Common myeloid progenitor, CD34-positive (primary cell): ENCODE measurements at regions not wholly inside any gene's neighbourhood (a gene's known extent, or its start where the extent isn't known, plus 50 kb on each side); places are given as distances from the start of the nearest gene placed in this dataset.

Experiments
- CTCF ChIA-PET: fragments of 350-600 bp; sonication (Branson Sonifier 250); formaldehyde crosslinking; loops from one replicate; lab custom pipeline; 2021; ENCODE audit warnings: antibody characterized with exemption; lab: Charles Lee
- POLR2A ChIA-PET: fragments of 350-600 bp; sonication (Branson Sonifier 250); formaldehyde crosslinking; loops from one replicate; lab custom pipeline; 2021; ENCODE audit warnings: antibody characterized with exemption; lab: Charles Lee
- DNase-seq, 3 donors: peaks; one replicate each; pipeline versions ENCODE4 v3.0.0 to v3.0.0-alpha.2; 2013
- H3K27ac ChIP-seq, 2 experiments: 1 replicate in 1 of 2; 2 replicates in 1 of 2; pipeline ENCODE4 v1.7.0; 2013; ENCODE audit warnings: inconsistent platforms in 2 of 2, low read length in 2 of 2, mild to moderate bottlenecking in 2 of 2, low read depth in 1 of 2, moderate library complexity in 1 of 2; ENCODE audit not compliant: severe bottlenecking in 2 of 2, insufficient read depth in 1 of 2, poor library complexity in 1 of 2
- H3K27me3 ChIP-seq, 5 experiments: replicated peaks in 2 of 5; 1 replicate in 3 of 5; 2 replicates in 2 of 5; pipeline versions ENCODE4 v1.6.1 to v1.7.0; 2013; ENCODE audit warnings: low read length in 4 of 5, mild to moderate bottlenecking in 2 of 5, moderate library complexity in 2 of 5, inconsistent platforms in 1 of 5; ENCODE audit not compliant: insufficient read depth in 5 of 5, control insufficient read depth in 4 of 5
- H3K36me3 ChIP-seq, 4 experiments: 1 replicate in 2 of 4; 2 replicates in 2 of 4; pipeline versions ENCODE4 v1.6.1 to v1.7.0; 2013; ENCODE audit warnings: low read length in 3 of 4, control low read depth in 1 of 4, mild to moderate bottlenecking in 1 of 4; ENCODE audit not compliant: control insufficient read depth in 4 of 4, insufficient read depth in 4 of 4
- H3K4me1 ChIP-seq, 4 experiments: 1 replicate in 3 of 4; 2 replicates in 1 of 4; pipeline versions ENCODE4 v1.6.1 to v1.7.1; 2013; ENCODE audit warnings: low read length in 3 of 4, mild to moderate bottlenecking in 3 of 4, control low read depth in 1 of 4, inconsistent platforms in 1 of 4, moderate library complexity in 1 of 4; ENCODE audit not compliant: control insufficient read depth in 4 of 4, insufficient read depth in 4 of 4; ENCODE audit errors: control extremely low read depth in 1 of 4
- H3K4me3 ChIP-seq, 7 experiments: 1 replicate in 4 of 7; 2 replicates in 3 of 7; pipeline versions ENCODE4 v1.5.1 to v1.7.0; 2013; ENCODE audit warnings: mild to moderate bottlenecking in 7 of 7, low read length in 6 of 7, moderate library complexity in 6 of 7, inconsistent platforms in 2 of 7, low read depth in 2 of 7, control low read depth in 1 of 7; ENCODE audit not compliant: insufficient read depth in 4 of 7, control insufficient read depth in 1 of 7; ENCODE audit errors: extremely low read depth in 1 of 7
- H3K9me3 ChIP-seq, 5 experiments: 1 replicate in 4 of 5; 2 replicates in 1 of 5; pipeline versions ENCODE4 v1.6.1 to v1.7.1; 2013; ENCODE audit warnings: low read length in 4 of 5, mild to moderate bottlenecking in 2 of 5, inconsistent platforms in 1 of 5, low read depth in 1 of 5, moderate library complexity in 1 of 5; ENCODE audit not compliant: control insufficient read depth in 4 of 5, insufficient read depth in 2 of 5; ENCODE audit errors: control extremely low read depth in 1 of 5
- WGBS: methylation state at CpG from one replicate; pipeline ENCODE4 v1.1.5; 2013; ENCODE audit not compliant: insufficient coverage; 5-methylcytosine and 5-hydroxymethylcytosine counted together

DNA sequence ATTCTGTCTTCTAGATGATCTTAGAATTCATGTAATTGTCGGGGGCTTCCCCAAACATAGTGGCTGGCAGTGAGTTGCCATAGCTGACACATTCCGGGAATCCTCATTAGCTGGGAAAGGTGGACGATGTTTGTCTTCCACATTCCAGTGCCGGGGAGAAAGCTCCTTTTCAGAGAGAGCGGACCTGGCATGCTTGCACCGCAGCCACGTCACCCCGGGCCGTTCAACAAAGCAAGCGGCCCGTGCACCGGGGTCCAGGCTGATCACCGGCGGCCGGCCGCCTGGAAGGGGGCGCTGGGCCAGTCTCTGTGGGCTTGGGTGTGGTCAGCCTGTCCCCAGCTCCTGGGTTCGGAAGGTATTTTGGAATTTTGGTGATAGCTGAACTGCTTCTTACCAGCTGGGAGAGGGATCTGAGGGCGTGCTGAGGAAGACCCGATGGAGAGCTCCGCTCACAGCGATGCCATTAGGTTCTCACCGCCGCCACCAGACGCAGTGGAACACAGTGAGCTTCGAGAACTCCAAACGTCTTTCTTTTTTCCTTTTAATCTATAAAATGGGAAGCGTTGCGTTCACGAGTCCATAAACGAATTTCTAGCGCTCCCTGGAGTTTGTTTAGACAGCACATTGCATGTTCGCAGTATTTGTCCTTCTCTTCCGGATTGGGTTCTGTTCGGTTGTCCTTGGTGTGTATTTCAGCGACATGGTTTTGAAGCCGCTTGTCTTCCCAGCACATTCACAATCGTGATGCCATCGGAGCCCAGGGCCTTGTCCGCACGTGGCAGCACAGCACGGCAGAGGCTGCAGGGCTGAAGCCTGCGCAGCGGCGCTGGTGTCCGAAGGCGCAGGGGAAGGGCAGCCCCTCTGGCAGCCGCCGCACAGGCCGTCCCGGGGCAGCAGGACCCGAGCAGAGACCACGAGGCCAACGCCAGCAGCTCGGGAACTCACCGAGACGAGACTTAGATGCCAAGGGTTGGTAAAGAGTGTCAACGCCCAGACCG, 557.6 kb downstream of the QKI start:
- Histone ChIP-seq H3K4me3 (no peak overlapping the region), H3K4me1 (no peaks in the 10 kb centered on the region), H3K36me3 (no peaks in the 10 kb centered on the region), H3K27ac (no peak overlapping the region), H3K27me3 (no peaks in the 10 kb centered on the region), H3K9me3 (no peaks in the 10 kb centered on the region)
- no peak for DNase-seq
- CTCF ChIA-PET, result no interaction called here
- POLR2A ChIA-PET, result no interaction called here
- WGBS, result 95% methylated on average over 47 of the region's 59 CpGs

DNA sequence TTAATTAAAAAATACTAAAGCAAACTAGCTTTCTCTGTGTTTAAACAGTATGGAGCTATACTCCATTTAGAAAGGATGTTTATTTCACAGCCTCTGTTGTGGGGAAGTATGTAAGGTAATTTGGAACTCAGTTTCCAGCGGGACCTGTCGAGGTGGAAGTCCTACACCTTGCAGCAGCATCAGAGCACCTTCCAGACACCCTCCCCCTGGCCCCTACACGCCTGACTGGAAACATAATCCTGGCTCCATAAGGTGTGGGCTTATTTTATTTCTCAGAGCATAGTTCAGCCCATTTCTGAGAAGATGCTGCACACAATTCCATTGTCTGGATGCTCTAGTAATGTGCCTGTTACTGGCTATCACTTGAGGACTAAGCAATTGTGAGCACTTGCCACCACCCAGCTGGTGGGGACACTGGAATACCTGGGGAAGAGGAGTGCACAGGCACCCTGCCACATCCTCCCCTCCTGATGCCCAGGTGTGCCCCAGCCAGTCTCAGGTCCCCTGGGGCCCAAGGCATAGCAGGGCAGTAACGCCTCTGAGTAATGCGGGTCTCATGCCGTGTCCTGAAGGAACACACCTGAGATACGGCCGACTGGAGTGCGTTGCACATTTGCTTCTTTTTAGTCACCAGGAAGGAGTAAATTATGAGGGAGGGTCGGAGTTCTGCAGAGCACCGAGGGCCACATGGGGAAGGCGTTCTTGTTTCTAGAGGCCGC, 556.5 kb downstream of the QKI start:
- H3K9me3 ChIP-seq, result no peaks in the 10 kb centered on the region
- WGBS, result 99% methylated on average over 10 of the region's 13 CpGs
- H3K27ac ChIP-seq, result no peak overlapping the region
- no peak for DNase-seq
- POLR2A ChIA-PET, result no interaction called here
- no peak overlapping the region for H3K4me3 ChIP-seq
- H3K4me1 ChIP-seq, result peaks cover 0 to 6% (median 4%) of the 10 kb centered on the region in 4 experiments
- no peaks in the 10 kb centered on the region for H3K36me3 ChIP-seq
- CTCF ChIA-PET, result interaction anchor here (0.8 kb wide), 1 partner anchor 13 kb away, joined by 3 read pairs; no protein-coding TSS in a partner anchor
- H3K27me3 ChIP-seq, result no peaks in the 10 kb centered on the region

DNA sequence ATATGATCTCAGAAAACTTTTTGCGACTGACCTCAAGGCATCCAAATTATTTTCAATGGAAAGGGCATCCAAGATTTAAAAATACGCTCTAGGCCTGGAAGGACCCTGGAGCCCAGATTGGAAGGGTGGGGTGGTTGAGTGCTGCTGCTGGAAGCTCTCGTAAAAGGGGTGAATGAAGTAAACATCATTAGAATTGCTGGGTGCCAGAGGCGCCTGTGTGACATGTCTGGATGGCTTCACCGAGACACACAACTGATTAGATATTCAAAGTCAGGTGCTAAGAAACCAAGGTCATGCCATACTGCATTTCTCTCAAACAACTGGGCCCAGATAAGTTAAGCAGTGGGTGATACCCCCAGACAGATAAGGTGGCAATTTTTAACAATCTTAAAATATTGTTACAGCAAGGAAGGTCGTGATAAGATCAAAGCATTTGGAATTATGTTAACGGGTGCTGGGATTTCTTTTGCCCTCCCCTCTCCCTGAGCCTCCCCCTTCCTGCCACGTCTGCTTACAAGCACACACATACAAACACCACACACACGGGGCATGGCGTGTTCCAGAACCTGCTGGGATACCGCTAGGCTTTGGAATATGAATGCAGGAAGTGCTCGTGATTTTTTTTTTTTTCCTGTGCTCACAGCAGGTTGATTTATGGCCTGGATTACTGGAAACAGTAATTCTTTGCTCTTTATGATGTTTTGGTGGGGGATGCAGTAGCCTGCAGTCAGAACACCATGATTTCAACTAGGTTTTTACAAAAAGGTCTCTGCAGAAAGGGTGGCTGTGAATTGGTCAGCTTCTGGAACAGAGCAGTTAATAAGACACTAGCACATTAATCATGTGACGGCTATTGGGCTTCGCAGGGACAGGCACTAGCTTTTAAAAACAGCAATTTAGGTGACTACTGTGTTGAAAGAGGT, 551.2 kb downstream of the QKI start:
- H3K9me3 ChIP-seq, result no peaks in the 10 kb centered on the region
- H3K36me3 ChIP-seq, result no peaks in the 10 kb centered on the region
- H3K27me3 ChIP-seq, result no peaks in the 10 kb centered on the region
- DNase-seq, result peak in 2 of 3 donors; percentile 24 to 25
- H3K4me1 ChIP-seq, result peaks cover 0 to 13% (median 9%) of the 10 kb centered on the region in 4 experiments
- 51% methylated on average over 10 of the region's 14 CpGs for WGBS
- CTCF ChIA-PET, result interaction anchor here (0.6 to 1.2 kb wide), 3 partner anchors 16 to 297 kb away, joined by 3 read pairs; no protein-coding TSS in a partner anchor
- peak overlapping the region in 1 of 7 experiments; percentile 28 for H3K4me3 ChIP-seq
- H3K27ac ChIP-seq, result no peak overlapping the region
- POLR2A ChIA-PET, result no interaction called here

DNA sequence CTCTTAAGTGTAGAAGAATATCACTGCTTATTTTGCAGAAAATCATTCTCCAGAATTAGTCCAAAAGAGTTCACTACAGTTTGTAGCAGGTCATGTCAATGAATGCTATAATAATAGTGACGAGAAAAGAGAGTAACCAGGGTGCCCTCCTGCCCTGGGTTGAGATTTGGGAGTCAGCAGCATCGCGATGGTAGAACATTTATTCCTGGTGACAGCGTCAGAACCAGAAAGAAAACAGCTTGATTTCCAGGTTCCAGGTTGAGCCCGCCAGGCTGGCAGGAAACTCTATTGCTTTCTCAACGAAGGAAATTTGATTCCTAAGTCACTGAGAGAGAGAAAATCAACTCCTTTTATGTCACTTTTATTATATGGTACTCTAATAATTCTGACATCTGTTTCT, 550.3 kb downstream of the QKI start:
- POLR2A ChIA-PET, result no interaction called here
- Histone ChIP-seq H3K9me3 (no peaks in the 10 kb centered on the region), H3K4me1 (peaks cover 0 to 13% (median 9%) of the 10 kb centered on the region in 4 experiments), H3K27ac (no peak overlapping the region), H3K36me3 (no peaks in the 10 kb centered on the region), H3K27me3 (peaks cover 0 to 3% (median 0%) of the 10 kb centered on the region in 5 experiments), H3K4me3 (no peak overlapping the region)
- no peak for DNase-seq
- 88% methylated on average over 4 of the region's 6 CpGs for WGBS
- CTCF ChIA-PET, result no interaction called here

DNA sequence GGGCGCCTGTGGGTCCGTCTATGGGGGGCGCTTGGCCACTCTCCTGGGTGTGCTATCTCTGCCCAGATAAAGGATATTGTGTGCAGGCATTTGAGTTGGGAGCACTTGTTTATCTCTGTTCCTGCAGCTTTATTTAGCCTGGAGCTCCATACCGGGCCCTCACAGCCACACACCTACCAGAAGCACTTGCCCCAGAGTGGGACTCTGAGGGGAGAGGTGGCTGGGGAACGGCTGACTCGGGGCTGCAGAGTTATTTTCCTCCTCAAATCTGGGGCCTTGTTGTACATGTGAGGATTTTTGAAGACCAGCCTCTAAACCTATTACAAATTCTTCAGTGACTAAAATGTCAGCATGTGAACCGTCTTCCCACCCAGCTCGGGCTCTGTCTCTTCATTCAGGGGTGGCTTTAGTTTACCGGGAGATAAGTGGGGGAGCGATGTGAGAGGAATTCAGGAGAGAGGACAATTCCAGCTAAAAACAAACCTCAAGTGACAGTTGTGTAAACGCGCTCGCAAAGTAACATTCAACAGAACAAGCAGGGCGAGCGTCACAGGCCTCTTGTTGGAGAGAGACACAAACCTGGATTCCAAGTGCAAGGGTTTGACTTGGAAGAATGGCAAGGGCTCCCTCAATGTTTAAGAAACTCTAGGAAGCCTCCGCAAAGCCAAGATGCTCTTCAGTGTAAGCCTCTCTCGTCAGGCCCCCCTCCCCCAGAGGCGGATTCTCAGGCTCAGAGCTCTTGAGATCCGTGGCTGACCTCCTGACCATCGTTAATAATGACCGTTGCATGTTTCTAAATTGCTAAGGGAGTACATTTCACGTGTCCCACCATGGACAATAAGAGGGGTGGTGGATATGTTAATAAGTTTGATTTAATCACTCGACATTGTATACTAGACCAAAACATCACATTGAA, 548.9 kb downstream of the QKI start:
- peaks cover 0 to 3% (median 0%) of the 10 kb centered on the region in 5 experiments for H3K27me3 ChIP-seq
- 98% methylated on average over 4 of the region's 23 CpGs for WGBS
- CTCF ChIA-PET, result interaction anchor here (0.6 to 1.3 kb wide), 2 partner anchors 11 to 33 kb away, joined by 3 read pairs; no protein-coding TSS in a partner anchor
- no peak for DNase-seq
- H3K4me3 ChIP-seq, result no peak overlapping the region
- H3K9me3 ChIP-seq, result no peaks in the 10 kb centered on the region
- POLR2A ChIA-PET, result no interaction called here
- no peak overlapping the region for H3K27ac ChIP-seq
- H3K36me3 ChIP-seq, result no peaks in the 10 kb centered on the region
- peaks cover 0 to 13% (median 9%) of the 10 kb centered on the region in 4 experiments for H3K4me1 ChIP-seq

DNA sequence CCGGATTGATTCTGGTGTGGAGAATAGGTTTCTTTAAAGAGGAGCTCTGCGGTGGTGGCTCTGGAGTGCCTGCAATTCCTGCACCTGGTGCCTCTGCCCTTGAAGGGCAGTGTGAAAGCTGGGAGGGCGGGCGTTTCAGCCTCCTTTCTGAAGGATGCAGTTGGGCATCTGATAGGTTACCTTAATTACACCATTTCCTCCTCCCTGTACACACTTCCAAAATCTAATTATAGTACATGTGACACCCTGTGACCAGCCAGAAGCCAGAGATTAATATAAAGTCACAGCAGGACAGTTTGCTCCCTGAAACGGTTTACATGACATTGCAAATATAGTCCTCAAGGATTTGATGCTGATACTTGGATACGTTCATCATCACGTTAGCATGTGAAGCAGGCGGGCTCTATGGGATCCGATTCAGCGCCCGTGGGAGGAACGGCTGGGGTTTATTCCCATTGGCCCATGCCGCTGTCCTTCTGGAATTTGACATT, 548.2 kb downstream of the QKI start:
- no peak for DNase-seq
- ChIA-PET CTCF (no interaction called here), POLR2A (no interaction called here)
- H3K4me1 ChIP-seq, result peaks cover 0 to 13% (median 9%) of the 10 kb centered on the region in 4 experiments
- H3K36me3 ChIP-seq, result no peaks in the 10 kb centered on the region
- no peaks in the 10 kb centered on the region for H3K9me3 ChIP-seq
- H3K27me3 ChIP-seq, result peaks cover 0 to 3% (median 0%) of the 10 kb centered on the region in 5 experiments
- WGBS, result 89% methylated on average over 9 of the region's 13 CpGs
- no peak overlapping the region for H3K4me3 ChIP-seq
- no peak overlapping the region for H3K27ac ChIP-seq
